HepG2 (cell line): ENCODE measurements at regions not wholly inside any gene's neighbourhood (a gene's known extent, or its start where the extent isn't known, plus 50 kb on each side); places are given as distances from the start of the nearest gene placed in this dataset.
A peak's percentile ranks its signal among the peaks of the same experiment; 100 is the strongest.

Experiments
- ATAC-seq: fragments of 200-7000 bp; cut with Tn5 transposase; 3 replicates; pipeline ENCODE4 v1.9.1; 2020; ENCODE audit warnings: mild to moderate bottlenecking, moderate library complexity
- BruUV-seq: library from RNA; stranded (reverse); fragments of 400-500 nt; replicated peaks from 2 replicates; lab custom pipeline; 2021; lab: Mats Ljungman, UMichigan
- CTCF ChIA-PET: fragments of 300-600 bp; formaldehyde crosslinking; extraction: SDS; loops from one replicate; lab custom pipeline; 2021; ENCODE audit warnings: low total read pairs, inconsistent platforms, low intra/inter-chr PET ratio; lab: Yijun Ruan, JAX
- POLR2A ChIA-PET: fragments of 350-600 bp; sonication (Branson Sonifier 250); formaldehyde crosslinking; loops from one replicate; lab custom pipeline; 2020; ENCODE audit warnings: antibody characterized with exemption, inconsistent platforms; lab: Yijun Ruan, JAX
- DNase-seq: peaks from one replicate; pipeline ENCODE4 v3.0.0-alpha.2; 2015; ENCODE audit warnings: low spot score
- FAIRE-seq: peaks from 3 replicates; lab custom pipeline; 2011; peaks lifted over from hg19 to GRCh38; lab: Jason Lieb, UNC
- H2AFZ ChIP-seq: one replicate; pipeline ENCODE4 v1.6.1; 2011; ENCODE audit warnings: low read length, inconsistent platforms
- H3K27ac ChIP-seq: fragments of 300-600 bp; 3 replicates; pipeline ENCODE4 v1.8.0; 2011; ENCODE audit warnings: mixed run types, mild to moderate bottlenecking, mixed read lengths, low read length, inconsistent platforms; ENCODE audit not compliant: insufficient read depth; ENCODE audit errors: extremely low read length
- H3K27me3 ChIP-seq, 2 experiments: fragments of 200-600 bp in 1 of 2; 2 replicates in 1 of 2; 3 replicates in 1 of 2; pipeline versions ENCODE4 v1.6.0 to v1.8.0; 2011; ENCODE audit warnings: low read length in 2 of 2, mild to moderate bottlenecking in 2 of 2, moderate library complexity in 2 of 2, inconsistent platforms in 1 of 2; ENCODE audit not compliant: insufficient read depth in 2 of 2, control insufficient read depth in 1 of 2
- H3K36me3 ChIP-seq, 2 experiments: fragments of 200-600 bp in 1 of 2; replicated peaks in 1 of 2; 2 replicates in 1 of 2; 3 replicates in 1 of 2; pipeline versions ENCODE4 v1.5.1 to v1.8.0; 2011; ENCODE audit warnings: low read length in 2 of 2, inconsistent platforms in 1 of 2; ENCODE audit not compliant: insufficient read depth in 2 of 2, control insufficient read depth in 1 of 2
- H3K4me1 ChIP-seq: 2 replicates; pipeline ENCODE4 v1.5.1; 2012; ENCODE audit warnings: low read length, inconsistent platforms; ENCODE audit not compliant: insufficient read depth
- H3K4me2 ChIP-seq: 2 replicates; pipeline ENCODE4 v1.6.0; 2011; ENCODE audit warnings: low read depth, low read length, inconsistent platforms
- H3K4me3 ChIP-seq, 3 experiments: fragments of 200-600 bp in 1 of 3; sonication (generic), shearing (Covaris generic) in 1 of 3; replicated peaks in 1 of 3; 2 replicates each; pipeline ENCODE4 v1.5.1; 2011 to 2016; ENCODE audit warnings: low read length in 3 of 3, inconsistent platforms in 2 of 3, low read depth in 2 of 3, mild to moderate bottlenecking in 2 of 3, control low read depth in 1 of 3, mixed read lengths in 1 of 3; ENCODE audit not compliant: insufficient read depth in 1 of 3
- H3K79me2 ChIP-seq: one replicate; pipeline ENCODE4 v1.6.1; 2011; ENCODE audit warnings: low read length, inconsistent platforms; ENCODE audit not compliant: insufficient read depth
- H3K9ac ChIP-seq: 2 replicates; pipeline ENCODE4 v1.6.0; 2011; ENCODE audit warnings: mild to moderate bottlenecking, low read depth, low read length, inconsistent platforms; ENCODE audit not compliant: insufficient read depth
- H3K9me3 ChIP-seq: 2 replicates; pipeline ENCODE4 v1.5.1; 2012; ENCODE audit warnings: mild to moderate bottlenecking, low read length
- H4K20me1 ChIP-seq: 2 replicates; pipeline ENCODE4 v1.6.0; 2011; ENCODE audit warnings: inconsistent platforms, mild to moderate bottlenecking, low read length, moderate library complexity; ENCODE audit not compliant: insufficient read depth
- ATAD3A ChIP-seq: sonication (generic); formaldehyde crosslinking; IDR thresholded peaks from 2 replicates; pipeline ENCODE4 v1.4.0; 2020; ENCODE audit warnings: missing genetic modification reagents
- EEA1 ChIP-seq: sonication (generic); formaldehyde crosslinking; IDR thresholded peaks from 2 replicates; pipeline ENCODE4 v1.5.1; 2020; ENCODE audit warnings: mild to moderate bottlenecking, missing genetic modification reagents, borderline replicate concordance
- GABPB1 ChIP-seq: IDR thresholded peaks from 2 replicates; pipeline ENCODE4 v1.6.1; 2016; ENCODE audit warnings: mild to moderate bottlenecking, missing genetic modification reagents, moderate library complexity, missing compliant biosample characterization
- HES4 ChIP-seq: sonication (generic); formaldehyde crosslinking; IDR thresholded peaks from 2 replicates; pipeline ENCODE4 v1.9.0; 2021; ENCODE audit warnings: mild to moderate bottlenecking, missing genetic modification reagents, borderline replicate concordance
- JUNB ChIP-seq: sonication (generic); formaldehyde crosslinking; IDR thresholded peaks from 2 replicates; pipeline ENCODE4 v1.8.0; 2022; ENCODE audit warnings: missing genetic modification reagents, mild to moderate bottlenecking, borderline replicate concordance
- MAFF ChIP-seq: IDR thresholded peaks from 2 replicates; pipeline ENCODE4 v1.6.1; 2011; ENCODE audit warnings: low read depth, low read length, improper control_type of control experiment
- MAFK ChIP-seq, 2 experiments: IDR thresholded peaks in 1 of 2; conservative IDR thresholded peaks in 1 of 2; 2 replicates each; pipeline ENCODE4 v1.6.1; 2011; ENCODE audit warnings: improper control_type of control experiment in 2 of 2, low read length in 2 of 2
- NFE2L2 ChIP-seq: fragments of 150-350 bp; IDR thresholded peaks from 2 replicates; pipeline ENCODE4 v1.6.1; 2014; ENCODE audit warnings: low read length
- PAF1 ChIP-seq: IDR thresholded peaks from 2 replicates; pipeline ENCODE4 v1.6.1; 2016; ENCODE audit warnings: missing genetic modification reagents, missing compliant biosample characterization
- RNF2 ChIP-seq: fragments of 450-650 bp; conservative IDR thresholded peaks from 2 replicates; pipeline ENCODE4 v1.6.1; 2016; ENCODE audit warnings: low read depth
- RXRA ChIP-seq: sonication (generic); formaldehyde crosslinking; IDR thresholded peaks from 2 replicates; pipeline ENCODE4 v1.5.1; 2020; ENCODE audit warnings: missing genetic modification reagents
- RXRB ChIP-seq: IDR thresholded peaks from 2 replicates; pipeline ENCODE4 v1.6.1; 2016; ENCODE audit warnings: borderline replicate concordance, missing genetic modification reagents, missing compliant biosample characterization
- SNAPC2 ChIP-seq: sonication (generic); formaldehyde crosslinking; IDR thresholded peaks from 2 replicates; pipeline ENCODE4 v1.8.1; 2022; ENCODE audit warnings: mild to moderate bottlenecking, missing genetic modification reagents
- TERF1 ChIP-seq: sonication (generic); formaldehyde crosslinking; IDR thresholded peaks from 2 replicates; pipeline ENCODE4 v1.8.0; 2022; ENCODE audit warnings: mild to moderate bottlenecking, missing genetic modification reagents, moderate library complexity
- TFE3 ChIP-seq: IDR thresholded peaks from 2 replicates; pipeline ENCODE4 v1.6.1; 2016
- ZNF280D ChIP-seq: sonication (generic); formaldehyde crosslinking; IDR thresholded peaks from 2 replicates; pipeline ENCODE4 v1.5.1; 2020; ENCODE audit warnings: mild to moderate bottlenecking, missing genetic modification reagents
- ZNF790 ChIP-seq: sonication (generic); formaldehyde crosslinking; IDR thresholded peaks from 2 replicates; pipeline ENCODE4 v1.8.0; 2022; ENCODE audit warnings: missing genetic modification reagents, mild to moderate bottlenecking, borderline replicate concordance
- WGBS: methylation state at CpG from one replicate; pipeline ENCODE4 v1.1.6; 2017; ENCODE audit warnings: low lambda C conversion rate; 5-methylcytosine and 5-hydroxymethylcytosine counted together
- in situ Hi-C: cut with HindIII; loops from 2 replicates; pipeline ENCODE4 v1.10.0; 2017; ENCODE audit warnings: low pct_unique_long_range_greater_than_20kb; ENCODE audit not compliant: extremely low pct_ligation_motif_present
- intact Hi-C: fragments of 100-400 bp; cut with micrococcal nuclease; formaldehyde crosslinking; loops from one replicate; pipeline ENCODE4 v1.10.0; 2022; ENCODE audit not compliant: unreplicated experiment

- TF ChIP-seq ZNF280D (CRISPR knock-in tag), result no peak
- TF ChIP-seq RNF2, result no peak
- no peak for TF ChIP-seq GABPB1 (CRISPR knock-in tag)
Observed at GRCh38 chr3:72021531-72021930, 236.6 kb upstream of the PROK2 start (continued).

GRCh38 chr3:72018343-72018984 lies 233.5 kb upstream of the PROK2 start:
- Histone ChIP-seq H3K27ac (no peak overlapping the region), H3K4me3 (no peak overlapping the region), H3K79me2 (no peaks in the 10 kb centered on the region), H3K9ac (no peak overlapping the region), H3K27me3 (no peaks in the 10 kb centered on the region; a peak in 1 of 5 replicates), H3K9me3 (no peaks in the 10 kb centered on the region), H3K4me1 (no peaks in the 10 kb centered on the region), H2AFZ (no peak overlapping the region), H3K36me3 (no peaks in the 10 kb centered on the region), H4K20me1 (no peaks in the 10 kb centered on the region), H3K4me2 (no peak overlapping the region)
- DNase-seq, result no peak
- intact Hi-C loops, result no loop called here
- in situ Hi-C loops, result no loop called here
- WGBS, result 28% methylated on average over 5 of the region's 5 CpGs
- POLR2A ChIA-PET, result no interaction called here
- BruUV-seq, result no TSS peak
- CTCF ChIA-PET, result no interaction called here
- peak; percentile 38; the same call in 1 of the 3 replicates for ATAC-seq
- no peak for FAIRE-seq
- TF ChIP-seq NFE2L2, result peak; percentile 95
- TF ChIP-seq HES4 (CRISPR knock-in tag), result no peak
- peak; percentile 84 for TF ChIP-seq MAFF
- TF ChIP-seq MAFK (conservative IDR thresholded peaks at IDR 0.05 in 1 of 2, IDR thresholded peaks at IDR 0.05 in 1 of 2; ENCODE audit: low read length in 2 of 2), result peak; percentile 81 to 89
- TF ChIP-seq ZNF790 (CRISPR knock-in tag), result no peak
- no peak for TF ChIP-seq JUNB (CRISPR knock-in tag)
- TF ChIP-seq PAF1 (CRISPR knock-in tag), result no peak
- no peak for TF ChIP-seq TERF1 (CRISPR knock-in tag)
- no peak for TF ChIP-seq ATAD3A (CRISPR knock-in tag)
- no peak for TF ChIP-seq SNAPC2 (CRISPR knock-in tag)
- no peak for TF ChIP-seq EEA1 (CRISPR knock-in tag)
- 0 out of 2 replicates have a peak, but pooled peaks have one; percentile 44 for TF ChIP-seq RXRB
- TF ChIP-seq TFE3, result no peak
- peak; percentile 32; the same call in 1 of the 2 replicates for TF ChIP-seq RXRA
